Kidney glomerular epithelial cell (primary cell): ENCODE measurements at regions not wholly inside any gene's neighbourhood (a gene's known extent, or its start where the extent isn't known, plus 50 kb on each side); places are given as distances from the start of the nearest gene placed in this dataset.

Source experiments
- DNase-seq: peaks from one replicate; lab custom pipeline; 2025; lab: John Stamatoyannopoulos, UW

- DNase-seq = no peak
Measured at GRCh38 chr16:64162613-64163375, 959.1 kb downstream of the CDH11 start.

DNA sequence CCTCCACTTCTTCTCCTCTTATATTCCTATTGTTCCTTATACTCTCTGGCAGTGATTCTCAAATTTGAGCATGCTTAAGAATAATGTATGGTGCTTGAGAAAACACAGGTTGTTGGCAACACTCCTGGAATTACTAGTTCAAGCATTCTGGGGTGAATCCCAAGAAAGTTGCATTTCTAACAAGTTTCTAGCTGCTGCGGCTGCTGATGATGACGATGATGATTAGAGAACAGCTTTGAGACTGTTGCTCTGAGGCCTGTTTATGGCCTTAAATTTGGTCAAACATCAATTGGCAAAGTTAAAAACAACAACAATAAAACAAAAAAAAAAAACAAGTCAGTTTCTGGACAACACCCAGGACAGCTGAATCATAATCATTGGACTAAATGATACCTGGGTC lies 961.9 kb downstream of the CDH11 start:
- DNase-seq = no peak

GRCh38 chr16:64158941-64159588 lies 962.8 kb downstream of the CDH11 start:
- no peak for DNase-seq

GRCh38 chr16:64153718-64154117 lies 968.1 kb downstream of the CDH11 start:
- DNase-seq = no peak

DNA sequence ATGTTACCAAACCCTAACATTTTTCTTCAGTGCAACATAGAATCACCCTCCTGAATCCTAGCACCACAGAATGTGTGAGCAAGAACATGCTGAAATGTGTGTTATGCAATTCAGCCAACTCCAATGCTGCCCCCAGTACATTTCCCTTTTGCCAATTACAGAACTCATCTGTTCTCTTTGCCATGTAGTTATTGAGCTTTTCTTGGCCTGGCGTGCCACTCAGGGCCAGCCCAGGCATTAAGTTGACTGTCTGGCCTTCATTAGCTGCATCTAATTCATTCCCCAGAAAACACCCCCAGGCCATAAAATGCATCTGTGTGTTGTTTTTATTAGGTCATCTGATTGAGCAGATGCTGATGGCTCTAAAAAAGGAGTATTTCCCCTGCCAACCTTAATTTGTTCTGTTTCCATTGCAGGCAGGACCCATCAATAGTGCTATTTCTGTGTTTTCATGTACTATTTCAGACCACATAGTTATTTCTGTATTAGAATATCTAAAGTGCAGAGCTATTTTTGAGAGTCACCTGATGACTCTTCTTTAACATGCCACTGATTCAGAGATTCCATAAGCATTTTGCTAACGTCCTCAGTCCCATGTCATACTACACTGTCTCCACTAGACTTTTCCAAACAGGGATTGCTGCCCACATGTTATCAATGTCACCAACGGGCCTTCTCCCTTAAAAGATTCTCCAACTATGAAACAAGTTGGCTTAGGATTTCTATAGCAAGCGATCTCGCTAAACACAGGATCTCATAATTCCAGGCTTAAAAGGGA lies 969.7 kb downstream of the CDH11 start:
- DNase-seq = no peak

DNA sequence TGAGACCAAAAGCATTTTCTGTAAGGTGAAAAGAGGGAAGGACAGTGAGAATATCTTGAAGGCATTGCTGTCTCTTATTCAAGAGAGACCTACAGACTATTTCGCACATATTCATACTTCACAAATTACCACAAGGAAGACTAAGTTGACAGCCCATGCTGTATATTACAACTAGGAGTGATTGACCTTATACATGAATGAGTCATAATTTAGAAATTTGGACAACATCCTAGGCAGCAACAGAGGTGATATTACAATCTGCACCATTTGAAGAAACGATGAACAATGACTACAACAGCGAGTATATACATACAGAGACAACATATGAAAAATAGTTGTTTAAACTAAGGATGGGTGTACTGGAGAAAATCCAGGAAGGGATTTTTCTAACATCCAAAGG lies 971.7 kb downstream of the CDH11 start:
- no peak for DNase-seq

- DNase-seq = no peak
Measured at GRCh38 chr16:64149756-64150155, 972.1 kb downstream of the CDH11 start.

DNA sequence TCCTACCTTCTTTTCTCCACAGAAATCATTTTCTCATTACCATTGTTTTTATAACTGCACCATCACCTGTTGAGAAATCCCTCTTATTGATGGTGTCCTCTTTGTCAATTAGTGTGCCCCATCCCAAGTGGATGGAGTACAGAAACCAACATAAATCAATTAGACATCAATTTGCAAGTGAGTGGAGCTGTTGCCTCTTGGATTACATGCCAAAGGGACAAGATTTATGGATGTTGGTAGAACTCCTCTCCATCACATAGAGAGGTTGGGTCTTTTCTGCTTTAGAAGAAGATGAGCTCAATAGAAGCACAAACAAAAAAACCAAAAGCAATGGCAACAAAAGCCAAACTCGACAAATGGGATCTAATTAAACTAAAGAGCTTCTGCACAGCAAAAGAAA lies 973.5 kb downstream of the CDH11 start:
- no peak for DNase-seq

DNA sequence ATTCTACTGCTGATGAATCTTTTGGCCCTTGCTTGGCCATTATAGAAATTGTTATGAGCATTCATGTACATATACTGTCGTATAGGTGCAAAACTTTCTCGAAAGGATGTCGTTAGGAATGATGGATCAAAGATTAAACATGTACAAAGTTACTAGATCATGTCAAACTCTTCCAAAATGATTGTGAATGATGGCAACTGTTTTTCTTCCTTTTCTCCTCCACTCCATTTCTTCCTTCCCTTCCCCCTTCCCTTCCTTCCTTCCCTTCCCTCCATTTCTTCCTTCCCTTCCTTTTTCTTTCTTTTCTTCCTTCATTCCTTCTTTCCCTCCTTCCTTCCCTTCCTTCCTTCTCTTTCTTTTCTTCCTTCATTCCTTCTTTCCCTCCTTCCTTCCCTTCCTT lies 973.9 kb downstream of the CDH11 start:
- DNase-seq = no peak

GRCh38 chr16:64144617-64145016 lies 977.2 kb downstream of the CDH11 start:
- DNase-seq = no peak

- DNase-seq = no peak
Measured at GRCh38 chr16:64138621-64139020, 983.2 kb downstream of the CDH11 start.

DNA sequence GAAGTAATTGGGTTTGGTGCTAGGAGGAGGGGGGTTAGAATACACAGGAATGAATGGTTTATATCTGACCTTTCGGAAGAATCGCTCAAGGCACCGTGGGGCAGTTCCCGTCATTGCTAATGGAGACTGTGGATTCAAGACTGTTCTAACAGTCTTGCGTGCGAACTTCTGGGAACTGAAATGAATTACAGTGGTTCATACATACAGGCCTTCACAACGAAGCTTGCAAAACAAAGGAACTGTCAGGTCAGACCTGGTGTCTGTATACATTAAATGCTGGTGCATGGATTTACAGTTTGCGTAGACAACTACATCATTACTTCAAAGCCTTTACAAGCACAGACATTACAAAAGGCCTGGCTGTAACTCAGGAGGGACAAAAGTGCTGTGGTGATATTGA lies 983.9 kb downstream of the CDH11 start:
- DNase-seq = no peak

- no peak for DNase-seq
Measured at GRCh38 chr16:64136743-64137142, 985.1 kb downstream of the CDH11 start.

- no peak for DNase-seq
Measured at GRCh38 chr16:64136314-64136713, 985.5 kb downstream of the CDH11 start.

- no peak for DNase-seq
Measured at GRCh38 chr16:64133366-64133765, 988.5 kb downstream of the CDH11 start.

GRCh38 chr16:64132759-64133361 lies 989.0 kb downstream of the CDH11 start:
- DNase-seq = no peak

DNA sequence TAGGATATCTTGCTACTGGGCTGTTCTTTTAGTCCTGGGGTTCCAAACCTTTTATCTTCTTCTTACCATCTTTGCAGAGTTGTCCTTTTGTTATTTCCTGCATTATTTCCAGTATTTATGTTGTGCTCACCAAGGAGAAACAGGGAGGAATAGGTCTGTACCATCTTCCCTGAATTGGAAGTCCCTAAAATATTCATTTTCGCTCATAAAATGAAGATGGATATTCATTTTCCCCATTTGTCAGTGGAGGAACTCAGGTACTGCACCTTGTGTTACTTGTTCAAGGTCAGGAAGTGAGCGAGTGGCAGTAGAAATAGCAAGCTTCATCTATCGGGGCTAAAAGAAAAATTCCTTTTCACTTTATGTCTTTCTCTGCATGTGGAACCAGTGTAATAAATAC lies 989.7 kb downstream of the CDH11 start:
- DNase-seq = no peak

- no peak for DNase-seq
Measured at GRCh38 chr16:64131423-64131822, 990.4 kb downstream of the CDH11 start.

- DNase-seq = no peak
Measured at GRCh38 chr16:64130140-64130539, 991.7 kb downstream of the CDH11 start.

DNA sequence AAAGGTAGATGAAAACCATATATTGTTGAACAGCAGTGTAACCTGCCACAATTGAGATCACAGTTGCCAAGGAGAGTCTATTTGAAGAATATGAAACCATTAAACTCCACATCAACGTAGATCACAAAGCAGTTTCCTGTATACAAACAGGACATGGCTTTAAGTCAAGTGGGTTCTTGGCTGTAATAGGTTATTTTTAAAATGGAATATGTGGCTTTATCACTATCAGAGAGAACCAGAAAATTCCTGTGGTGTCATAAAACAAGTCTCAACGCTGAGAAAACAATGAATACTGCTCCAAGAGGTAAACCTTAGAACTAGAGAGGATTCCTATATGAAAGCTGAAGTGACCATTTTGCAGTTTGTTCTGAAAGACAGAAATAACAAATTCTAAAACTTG lies 999.7 kb downstream of the CDH11 start:
- no peak for DNase-seq

- peak; percentile 90 for DNase-seq
Measured at GRCh38 chr16:64121473-64121872, 1000.4 kb downstream of the CDH11 start.

DNA sequence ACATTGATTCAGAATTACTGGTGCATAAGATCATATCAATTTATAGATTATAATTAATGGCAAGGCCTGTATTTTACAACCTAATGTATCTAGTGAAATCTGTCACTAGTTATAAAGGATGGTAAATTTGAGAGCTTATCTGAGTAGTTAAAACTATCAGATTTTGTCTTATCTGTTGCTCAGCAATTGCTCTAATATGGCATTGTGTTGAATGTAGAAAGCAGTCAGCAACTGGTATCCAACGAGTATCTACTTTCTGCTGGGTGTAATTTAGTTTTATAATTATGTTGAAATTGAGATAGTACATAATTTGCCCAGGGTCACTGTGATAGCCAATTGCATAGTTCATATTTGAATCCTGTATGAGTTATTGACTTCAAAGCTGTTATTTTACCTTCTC lies 1005.7 kb downstream of the CDH11 start:
- no peak for DNase-seq

DNA sequence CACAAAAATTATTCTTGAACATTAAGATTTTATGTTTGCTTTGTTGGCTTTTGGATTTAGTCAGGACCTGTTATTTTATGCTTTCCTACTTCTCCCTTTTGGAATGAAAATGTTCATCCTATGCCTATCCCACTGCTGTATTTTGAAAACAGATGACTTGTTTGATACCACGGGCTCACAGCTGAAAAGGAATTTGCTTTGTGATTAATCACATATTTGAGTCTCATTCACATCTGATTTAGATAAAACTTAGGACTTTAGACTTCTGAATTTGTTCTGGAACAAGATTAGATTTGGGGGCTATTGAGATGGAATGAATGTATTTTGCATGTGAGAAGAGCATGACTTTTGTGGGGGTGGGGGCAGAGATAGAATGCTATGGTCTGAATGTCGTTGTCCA lies 1012.6 kb downstream of the CDH11 start:
- no peak for DNase-seq
